Right lung (tissue), 2 donors: ENCODE measurements at regions not wholly inside any gene's neighbourhood (a gene's known extent, or its start where the extent isn't known, plus 50 kb on each side); places are given as distances from the start of the nearest gene placed in this dataset.

Source experiments
- DNase-seq, 2 donors: peaks; one replicate each; pipeline ENCODE4 v3.0.0-alpha.2; 2013

- peak; percentile 30 to 58 for DNase-seq
Measured at GRCh38 chr1:213374369-213374768, 323.3 kb downstream of the RPS6KC1 start.

GRCh38 chr1:213375002-213375401 is 324.0 kb downstream of the RPS6KC1 start:
- DNase-seq = no peak

GRCh38 chr1:213376862-213377372 is 325.9 kb downstream of the RPS6KC1 start:
- no peak for DNase-seq

- DNase-seq = no peak
Measured at GRCh38 chr1:213380865-213381264, 329.8 kb downstream of the RPS6KC1 start.

GRCh38 chr1:213381572-213382084 is 330.6 kb downstream of the RPS6KC1 start:
- DNase-seq = peak; percentile 20 to 26

GRCh38 chr1:213383465-213383864 is 332.4 kb downstream of the RPS6KC1 start:
- DNase-seq = no peak

- DNase-seq = no peak
Measured at GRCh38 chr1:213385201-213385600, 334.2 kb downstream of the RPS6KC1 start.

- DNase-seq = no peak
Measured at GRCh38 chr1:213385806-213386324, 334.8 kb downstream of the RPS6KC1 start.

GRCh38 chr1:213387380-213388015 is 336.5 kb downstream of the RPS6KC1 start:
- no peak for DNase-seq

GRCh38 chr1:213388199-213388598 is 337.2 kb downstream of the RPS6KC1 start:
- DNase-seq = no peak

- DNase-seq = peak; percentile 20 to 28
Measured at GRCh38 chr1:213389061-213389581, 338.1 kb downstream of the RPS6KC1 start.

GRCh38 chr1:213391445-213391844 is 340.4 kb downstream of the RPS6KC1 start:
- DNase-seq = no peak

- no peak for DNase-seq
Measured at GRCh38 chr1:213393860-213394259, 342.8 kb downstream of the RPS6KC1 start.

- DNase-seq = no peak
Measured at GRCh38 chr1:213394837-213395236, 343.8 kb downstream of the RPS6KC1 start.

- no peak for DNase-seq
Measured at GRCh38 chr1:213397638-213398037, 346.6 kb downstream of the RPS6KC1 start.

GRCh38 chr1:213399695-213400094 is 348.7 kb downstream of the RPS6KC1 start:
- no peak for DNase-seq

GRCh38 chr1:213409208-213409631 is 358.2 kb downstream of the RPS6KC1 start:
- DNase-seq = no peak

GRCh38 chr1:213409971-213410370 is 358.9 kb downstream of the RPS6KC1 start:
- DNase-seq = no peak

GRCh38 chr1:213414346-213414745 is 363.3 kb downstream of the RPS6KC1 start:
- DNase-seq = no peak

GRCh38 chr1:213414911-213415310 is 363.9 kb downstream of the RPS6KC1 start:
- DNase-seq = no peak

- DNase-seq = no peak
Measured at GRCh38 chr1:213415691-213416380, 364.8 kb downstream of the RPS6KC1 start.

GRCh38 chr1:213416461-213417224 is 365.6 kb downstream of the RPS6KC1 start:
- no peak for DNase-seq
